GM12878 (cell line): ENCODE measurements at regions not wholly inside any gene's neighbourhood (a gene's known extent, or its start where the extent isn't known, plus 50 kb on each side); places are given as distances from the start of the nearest gene placed in this dataset.

Source experiments
- BCL11A ChIP-seq: IDR thresholded peaks from 2 replicates; pipeline ENCODE4 v1.6.1; 2011; ENCODE audit warnings: low read depth, low read length
- NR2C1 ChIP-seq: fragments of 450-650 bp; IDR thresholded peaks from 2 replicates; pipeline ENCODE4 v1.6.1; 2017; ENCODE audit warnings: antibody characterized with exemption, mild to moderate bottlenecking, moderate library complexity
- PAX8 ChIP-seq: fragments of 450-650 bp; IDR thresholded peaks from 2 replicates; pipeline ENCODE4 v1.6.1; 2017; ENCODE audit warnings: mild to moderate bottlenecking, moderate library complexity
- POLR2A ChIP-seq: IDR thresholded peaks from 2 replicates; pipeline ENCODE4 v1.6.1; 2011; ENCODE audit warnings: low read depth, mild to moderate bottlenecking, low read length
- RAD51 ChIP-seq: fragments of 450-650 bp; IDR thresholded peaks from 2 replicates; pipeline ENCODE4 v1.6.1; 2016; ENCODE audit warnings: moderate library complexity, mild to moderate bottlenecking, inconsistent platforms
- TF ChIP-seq, protein P1 (sequence below), 3 experiments: IDR thresholded peaks in 2 of 3; conservative IDR thresholded peaks in 1 of 3; 2 replicates each; pipeline ENCODE4 v1.5.1; 2011; ENCODE audit warnings: low read depth in 3 of 3, low read length in 3 of 3, mild to moderate bottlenecking in 3 of 3, control low read depth in 2 of 3, moderate library complexity in 2 of 3, inconsistent platforms in 1 of 3, mixed read lengths in 1 of 3; ENCODE audit not compliant: control insufficient read depth in 2 of 3, insufficient read depth in 1 of 3; ENCODE audit errors: extremely low read depth in 1 of 3
- TF ChIP-seq, protein P2 (sequence below): IDR thresholded peaks from 2 replicates; pipeline ENCODE4 v1.6.1; 2011; ENCODE audit warnings: low read depth, low read length, improper control_type of control experiment, borderline replicate concordance

DNA sequence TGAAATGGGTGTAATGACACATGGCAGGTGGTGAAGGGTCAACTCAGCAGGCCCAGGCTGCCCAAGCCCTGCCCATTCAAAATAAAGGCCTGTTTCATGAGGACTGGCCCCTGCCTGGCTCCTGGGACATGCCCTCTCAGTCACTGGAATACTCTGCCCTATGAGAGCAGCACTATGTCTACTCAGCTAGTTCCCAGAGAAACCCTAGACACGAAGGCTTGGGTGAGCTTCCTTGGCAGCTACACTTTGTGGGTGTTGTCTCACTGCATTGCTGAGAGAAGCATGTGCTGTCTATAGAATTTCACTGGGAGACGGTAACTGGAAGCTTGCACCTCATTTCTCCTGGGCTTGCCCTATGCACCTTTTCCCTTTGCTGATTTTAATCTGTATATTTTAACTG, 752.8 kb downstream of the LIG4 start:
- no peak for TF ChIP-seq NR2C1
- TF ChIP-seq, protein P1, sequence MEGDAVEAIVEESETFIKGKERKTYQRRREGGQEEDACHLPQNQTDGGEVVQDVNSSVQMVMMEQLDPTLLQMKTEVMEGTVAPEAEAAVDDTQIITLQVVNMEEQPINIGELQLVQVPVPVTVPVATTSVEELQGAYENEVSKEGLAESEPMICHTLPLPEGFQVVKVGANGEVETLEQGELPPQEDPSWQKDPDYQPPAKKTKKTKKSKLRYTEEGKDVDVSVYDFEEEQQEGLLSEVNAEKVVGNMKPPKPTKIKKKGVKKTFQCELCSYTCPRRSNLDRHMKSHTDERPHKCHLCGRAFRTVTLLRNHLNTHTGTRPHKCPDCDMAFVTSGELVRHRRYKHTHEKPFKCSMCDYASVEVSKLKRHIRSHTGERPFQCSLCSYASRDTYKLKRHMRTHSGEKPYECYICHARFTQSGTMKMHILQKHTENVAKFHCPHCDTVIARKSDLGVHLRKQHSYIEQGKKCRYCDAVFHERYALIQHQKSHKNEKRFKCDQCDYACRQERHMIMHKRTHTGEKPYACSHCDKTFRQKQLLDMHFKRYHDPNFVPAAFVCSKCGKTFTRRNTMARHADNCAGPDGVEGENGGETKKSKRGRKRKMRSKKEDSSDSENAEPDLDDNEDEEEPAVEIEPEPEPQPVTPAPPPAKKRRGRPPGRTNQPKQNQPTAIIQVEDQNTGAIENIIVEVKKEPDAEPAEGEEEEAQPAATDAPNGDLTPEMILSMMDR (IDR thresholded peaks at IDR 0.05 in 2 of 3, conservative IDR thresholded peaks at IDR 0.05 in 1 of 3; ENCODE audit: control insufficient read depth in 2 of 3, extremely low read depth in 1 of 3, insufficient read depth in 1 of 3, low read depth in 3 of 3, low read length in 3 of 3): no peak
- no peak for TF ChIP-seq PAX8
- TF ChIP-seq, protein P2, sequence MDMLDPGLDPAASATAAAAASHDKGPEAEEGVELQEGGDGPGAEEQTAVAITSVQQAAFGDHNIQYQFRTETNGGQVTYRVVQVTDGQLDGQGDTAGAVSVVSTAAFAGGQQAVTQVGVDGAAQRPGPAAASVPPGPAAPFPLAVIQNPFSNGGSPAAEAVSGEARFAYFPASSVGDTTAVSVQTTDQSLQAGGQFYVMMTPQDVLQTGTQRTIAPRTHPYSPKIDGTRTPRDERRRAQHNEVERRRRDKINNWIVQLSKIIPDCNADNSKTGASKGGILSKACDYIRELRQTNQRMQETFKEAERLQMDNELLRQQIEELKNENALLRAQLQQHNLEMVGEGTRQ: no peak
- no peak for TF ChIP-seq POLR2A
- no peak for TF ChIP-seq BCL11A
- no peak for TF ChIP-seq RAD51
